Fibroblast of the aortic adventitia (primary cell): ENCODE measurements at regions not wholly inside any gene's neighbourhood (a gene's known extent, or its start where the extent isn't known, plus 50 kb on each side); places are given as distances from the start of the nearest gene placed in this dataset.

Experiments used
- DNase-seq: peaks from one replicate; pipeline ENCODE4 v3.0.0-alpha.2; 2010; ENCODE audit warnings: low read depth
- H3K4me3 ChIP-seq: 2 replicates; pipeline ENCODE4 v1.5.1; 2011; ENCODE audit warnings: low read depth, mild to moderate bottlenecking, control low read depth, low read length, moderate library complexity
- TF ChIP-seq, protein P1 (sequence below): IDR thresholded peaks from 2 replicates; pipeline ENCODE4 v1.5.1; 2011; ENCODE audit warnings: mild to moderate bottlenecking, low read length, control low read depth, inconsistent platforms; ENCODE audit not compliant: insufficient read depth

- no peak overlapping the region for H3K4me3 ChIP-seq
- no peak for DNase-seq
- TF ChIP-seq, protein P1, sequence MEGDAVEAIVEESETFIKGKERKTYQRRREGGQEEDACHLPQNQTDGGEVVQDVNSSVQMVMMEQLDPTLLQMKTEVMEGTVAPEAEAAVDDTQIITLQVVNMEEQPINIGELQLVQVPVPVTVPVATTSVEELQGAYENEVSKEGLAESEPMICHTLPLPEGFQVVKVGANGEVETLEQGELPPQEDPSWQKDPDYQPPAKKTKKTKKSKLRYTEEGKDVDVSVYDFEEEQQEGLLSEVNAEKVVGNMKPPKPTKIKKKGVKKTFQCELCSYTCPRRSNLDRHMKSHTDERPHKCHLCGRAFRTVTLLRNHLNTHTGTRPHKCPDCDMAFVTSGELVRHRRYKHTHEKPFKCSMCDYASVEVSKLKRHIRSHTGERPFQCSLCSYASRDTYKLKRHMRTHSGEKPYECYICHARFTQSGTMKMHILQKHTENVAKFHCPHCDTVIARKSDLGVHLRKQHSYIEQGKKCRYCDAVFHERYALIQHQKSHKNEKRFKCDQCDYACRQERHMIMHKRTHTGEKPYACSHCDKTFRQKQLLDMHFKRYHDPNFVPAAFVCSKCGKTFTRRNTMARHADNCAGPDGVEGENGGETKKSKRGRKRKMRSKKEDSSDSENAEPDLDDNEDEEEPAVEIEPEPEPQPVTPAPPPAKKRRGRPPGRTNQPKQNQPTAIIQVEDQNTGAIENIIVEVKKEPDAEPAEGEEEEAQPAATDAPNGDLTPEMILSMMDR = no peak
Observed at GRCh38 chr11:109508943-109509342, 87.0 kb downstream of the C11orf87 start.

DNA sequence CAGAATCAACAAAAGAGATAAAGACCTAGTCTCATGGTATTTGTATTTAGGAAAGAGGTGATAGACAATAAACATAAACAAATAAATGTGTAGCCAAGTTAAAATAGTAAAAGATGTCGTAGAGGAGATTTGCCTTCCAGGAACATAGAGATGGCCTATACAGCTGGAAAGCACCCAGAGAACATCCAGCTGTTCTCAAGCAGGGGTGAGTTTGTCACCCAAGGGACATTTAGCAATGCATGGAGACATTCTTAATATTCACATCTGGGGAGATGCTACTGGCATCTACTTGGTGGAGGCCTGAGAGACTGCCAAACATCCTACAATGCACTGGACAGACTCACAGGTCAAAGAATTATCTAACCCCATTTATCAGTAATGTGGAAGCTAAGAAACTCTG is 88.3 kb downstream of the C11orf87 start:
- TF ChIP-seq, protein P1 = no peak
- no peak for DNase-seq
- no peak overlapping the region for H3K4me3 ChIP-seq

DNA sequence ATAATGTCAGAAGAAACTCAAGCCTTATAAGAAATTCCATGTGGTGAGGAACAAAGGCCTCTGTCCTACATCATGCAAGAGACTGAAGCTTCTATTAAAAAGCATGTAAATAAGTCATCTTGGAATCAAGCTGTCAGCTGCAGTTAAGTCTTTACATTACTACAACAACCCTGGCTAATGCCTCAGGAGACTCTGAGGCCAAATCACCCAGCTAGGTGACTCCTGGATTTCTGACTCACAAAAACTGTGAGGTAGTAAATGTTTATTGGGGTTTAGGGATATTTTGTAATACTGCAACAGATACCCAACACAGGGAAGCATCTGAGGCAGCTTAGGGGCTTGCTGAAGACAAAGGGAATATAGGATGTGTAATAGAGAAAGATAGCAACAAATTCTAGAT is 89.6 kb downstream of the C11orf87 start:
- no peak overlapping the region for H3K4me3 ChIP-seq
- DNase-seq = no peak
- TF ChIP-seq, protein P1 = no peak

GRCh38 chr11:109512249-109512648 is 90.3 kb downstream of the C11orf87 start:
- no peak for DNase-seq

GRCh38 chr11:109512680-109513079 is 90.7 kb downstream of the C11orf87 start:
- H3K4me3 ChIP-seq = no peak overlapping the region
- no peak for DNase-seq
- TF ChIP-seq, protein P1 = no peak

More at GRCh38 chr11:109512249-109512648, 90.3 kb downstream of the C11orf87 start:
- no peak overlapping the region for H3K4me3 ChIP-seq
- TF ChIP-seq, protein P1 = no peak

DNA sequence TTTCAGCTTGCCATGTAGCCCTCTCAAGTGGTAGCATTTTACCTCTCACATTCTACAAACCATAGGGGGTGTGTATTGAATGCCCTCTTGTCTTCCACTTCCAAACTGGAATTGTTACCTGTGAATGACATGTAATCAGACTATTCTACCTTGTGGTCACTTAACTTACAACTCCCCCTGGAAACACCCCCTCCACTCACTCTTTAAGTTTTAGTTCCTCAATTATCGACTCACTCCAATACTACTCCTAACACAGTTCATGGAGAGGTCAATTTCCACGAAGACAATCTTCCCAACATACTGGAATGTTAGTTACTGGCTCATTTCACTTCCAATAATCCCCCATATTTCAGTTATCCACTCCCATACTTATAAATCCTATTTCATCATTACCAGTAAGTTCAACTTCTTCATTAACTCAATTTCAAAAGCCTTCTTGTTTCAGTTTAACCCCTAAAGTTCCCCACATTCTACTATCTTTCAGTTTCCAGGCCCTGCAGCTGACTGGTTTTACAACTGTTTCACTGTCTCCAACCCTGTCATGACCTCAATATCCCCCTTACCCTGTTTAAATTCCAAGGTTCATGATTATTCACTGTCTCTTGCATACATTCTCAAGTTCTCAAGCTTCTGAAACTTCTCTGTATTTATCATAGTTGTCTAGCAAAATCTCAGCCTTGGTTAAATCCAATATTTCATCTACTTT is 92.5 kb downstream of the C11orf87 start:
- no peak for DNase-seq
- TF ChIP-seq, protein P1 = no peak
- no peak overlapping the region for H3K4me3 ChIP-seq

GRCh38 chr11:109519253-109519652 is 97.3 kb downstream of the C11orf87 start:
- no peak for DNase-seq
- TF ChIP-seq, protein P1 = no peak

More at GRCh38 chr11:109519253-109519652, 97.3 kb downstream of the C11orf87 start:
- no peak overlapping the region for H3K4me3 ChIP-seq
